ENCODE measurements at regions not wholly inside any gene's neighbourhood (a gene's known extent, or its start where the extent isn't known, plus 50 kb on each side); places are given as distances from the start of the nearest gene placed in this dataset.

DNA sequence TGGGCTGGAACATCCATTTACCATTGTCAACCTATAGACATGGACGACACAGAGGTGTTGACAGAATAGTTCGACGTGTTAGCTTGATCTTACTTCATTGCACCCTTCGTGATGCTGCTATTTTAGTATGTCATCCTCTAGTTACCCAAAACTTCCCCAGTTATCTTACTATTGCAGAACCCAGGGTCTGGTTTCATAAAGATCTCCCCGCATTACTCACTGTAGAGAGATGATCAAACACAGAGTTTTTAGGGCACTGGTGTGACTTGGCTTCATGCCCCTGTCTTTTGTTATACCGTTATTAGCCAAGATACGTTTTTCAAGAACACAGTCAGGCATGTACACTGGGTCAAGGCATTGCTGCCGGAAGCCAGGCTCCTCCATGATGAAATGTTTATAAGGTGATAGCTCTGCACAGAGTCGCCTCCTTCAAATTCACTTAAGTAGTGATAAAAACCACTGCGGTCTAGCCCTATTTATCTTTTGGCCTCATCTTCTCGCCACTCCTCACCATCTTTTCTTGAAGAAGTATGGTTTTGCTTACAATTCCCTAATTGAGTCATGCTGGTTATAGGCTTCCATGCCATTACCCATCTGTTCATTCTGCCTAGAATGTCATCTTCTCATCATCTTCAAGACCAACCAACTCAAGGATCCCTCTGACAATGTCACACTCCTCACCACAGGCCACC, 1127.9 kb downstream of the VRK1 start:
- no peak for DNase-seq

DNA sequence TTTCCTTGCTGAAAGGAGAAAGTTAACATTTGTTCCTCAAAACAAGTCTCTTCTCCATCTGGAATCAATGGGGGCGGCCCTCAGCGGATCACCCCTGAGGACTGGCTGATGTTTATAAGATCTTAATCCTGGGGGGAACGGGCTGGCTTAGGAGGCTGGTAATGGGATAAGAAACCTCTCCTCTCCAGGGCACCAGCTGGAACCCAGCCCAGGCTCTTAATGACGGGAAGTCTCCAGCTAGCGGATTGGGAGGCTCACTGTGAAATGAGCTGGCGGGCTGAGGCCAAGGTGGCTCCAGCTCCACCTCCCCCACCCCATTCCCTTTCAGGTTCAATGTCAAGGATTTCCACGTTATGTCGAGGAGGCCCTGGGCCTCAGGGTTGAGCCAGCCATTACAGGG, 1133.0 kb downstream of the VRK1 start:
- DNase-seq = no peak

DNA sequence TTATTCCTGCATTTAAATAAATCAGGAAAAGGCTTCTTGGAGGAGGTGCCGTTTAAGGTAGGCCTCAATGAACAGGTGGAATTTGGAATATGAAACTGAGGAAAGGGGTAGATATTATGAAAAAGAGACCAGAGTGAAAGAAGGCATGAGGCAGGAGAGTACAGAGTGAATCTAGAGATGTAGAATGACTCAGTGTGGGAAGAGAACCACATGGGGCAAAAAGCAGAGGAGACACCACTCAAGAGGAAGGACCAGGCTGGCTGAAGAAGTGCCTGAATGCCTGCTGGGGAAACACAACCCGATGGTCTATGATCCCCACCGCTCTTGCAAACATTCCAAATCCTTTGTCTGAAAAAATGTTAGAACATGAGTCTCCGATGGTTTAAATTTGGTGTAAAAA, 1134.1 kb downstream of the VRK1 start:
- DNase-seq = no peak

DNA sequence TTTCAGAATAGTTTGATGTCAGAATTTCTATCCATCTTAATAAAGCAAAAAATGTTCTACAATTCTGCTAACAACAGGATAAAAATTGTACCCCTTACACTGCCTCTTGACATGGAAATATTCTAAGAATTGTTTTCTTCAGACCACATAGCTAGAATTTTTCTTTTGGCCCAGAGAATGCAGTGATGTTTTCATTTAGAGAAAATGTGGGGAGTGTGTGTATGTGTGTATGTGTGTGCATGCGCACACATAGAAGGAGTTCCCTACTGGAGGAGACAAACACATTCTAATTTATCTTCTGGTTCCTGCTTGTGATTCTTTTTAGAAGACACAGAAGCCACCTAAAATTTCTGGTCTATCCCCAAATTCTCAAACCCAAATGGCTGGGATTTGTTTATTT, 1145.7 kb downstream of the VRK1 start:
- no peak for DNase-seq

DNA sequence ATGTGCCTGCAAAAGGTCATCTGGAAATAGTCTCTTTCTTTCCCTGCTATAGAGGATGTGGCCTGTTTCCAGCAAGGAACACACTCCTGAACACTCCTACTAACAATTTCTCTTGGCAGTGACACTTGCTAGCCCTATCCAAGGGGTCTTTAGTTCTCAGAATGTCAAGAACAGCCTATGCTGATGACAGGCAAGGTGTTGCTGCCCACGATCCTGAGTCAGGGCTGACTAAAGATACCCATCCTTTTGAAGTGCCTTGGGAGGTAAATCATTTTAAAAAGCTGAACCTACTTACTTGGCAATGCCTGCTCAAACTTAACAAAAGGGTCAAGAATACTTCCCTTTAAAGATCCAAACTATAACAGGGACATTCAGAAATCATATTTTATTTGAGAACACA, 1146.4 kb downstream of the VRK1 start:
- DNase-seq = no peak

DNA sequence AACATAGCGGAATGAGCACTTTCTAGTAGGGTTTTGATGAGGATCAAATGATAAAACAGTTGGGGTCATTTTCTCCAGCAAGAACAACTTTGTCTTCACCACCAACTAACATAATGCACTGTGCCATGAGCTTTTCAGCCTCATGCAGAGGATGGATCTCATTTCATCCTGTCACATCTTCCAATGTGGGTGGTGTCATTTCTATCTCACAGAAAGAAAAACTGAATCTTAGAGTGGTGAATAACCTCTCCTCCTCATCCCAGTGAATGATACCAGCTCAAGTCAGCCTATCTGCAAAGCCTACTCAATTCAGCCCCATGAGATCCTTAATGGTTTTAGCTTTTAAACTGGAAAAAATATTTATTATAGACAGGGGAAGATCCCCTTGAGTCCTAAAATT, 1147.2 kb downstream of the VRK1 start:
- no peak for DNase-seq

DNA sequence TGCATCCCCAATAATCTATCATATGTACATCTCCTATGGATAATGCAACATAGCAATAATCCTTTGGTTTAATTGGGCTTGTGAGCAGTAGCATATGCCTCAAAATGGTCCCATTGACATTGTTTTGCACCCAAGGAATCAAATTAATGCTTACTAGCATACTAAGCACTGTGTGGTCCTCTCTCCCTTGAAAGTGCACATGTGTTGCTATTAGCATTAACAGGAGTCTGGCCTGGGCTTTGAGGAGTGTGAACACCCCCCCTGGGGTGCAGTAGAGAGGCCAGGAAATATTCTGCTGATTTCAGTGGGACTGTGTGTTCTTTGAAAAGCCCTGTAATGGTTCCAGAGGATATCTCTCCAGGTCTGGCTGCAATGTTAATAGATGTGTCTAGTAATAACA, 1148.4 kb downstream of the VRK1 start:
- no peak for DNase-seq

DNA sequence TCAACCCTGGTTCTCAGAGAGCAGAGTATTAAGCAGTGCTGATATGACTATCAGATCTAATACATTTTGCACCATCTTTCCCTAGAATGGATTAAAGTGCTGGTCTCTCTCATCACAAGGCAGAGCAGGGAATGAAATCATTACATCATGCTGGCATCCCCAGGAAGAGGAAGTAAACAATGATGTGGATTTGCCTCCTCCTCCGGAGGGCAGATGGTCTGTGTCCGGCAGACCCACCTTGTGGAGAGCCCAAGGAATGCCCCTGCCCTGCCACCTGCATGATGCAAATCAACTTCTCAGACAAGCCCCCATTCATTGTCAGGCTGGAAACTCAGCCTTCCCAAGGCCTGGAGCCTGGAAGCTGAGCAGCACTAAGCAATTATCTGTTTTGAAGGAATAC, 1149.1 kb downstream of the VRK1 start:
- no peak for DNase-seq

DNA sequence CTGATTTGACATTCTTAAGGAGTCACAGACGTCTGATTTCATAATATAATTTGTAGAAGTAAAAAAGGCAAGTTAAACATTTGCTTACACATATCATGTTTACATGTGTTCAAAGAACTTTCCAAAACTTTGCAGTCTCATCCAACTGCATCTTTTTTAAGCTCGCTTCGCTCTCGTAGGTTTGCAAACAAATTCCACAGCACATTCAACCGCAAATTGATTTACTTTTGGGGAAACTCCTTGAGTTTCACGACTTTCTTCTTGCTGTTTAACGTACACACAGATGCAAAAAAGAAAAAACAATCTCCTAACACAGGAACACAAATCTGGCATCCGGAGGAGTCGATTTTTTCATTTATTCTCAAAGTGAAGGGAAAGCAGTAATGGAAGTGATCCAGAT, 1149.5 kb downstream of the VRK1 start:
- no peak for DNase-seq

DNA sequence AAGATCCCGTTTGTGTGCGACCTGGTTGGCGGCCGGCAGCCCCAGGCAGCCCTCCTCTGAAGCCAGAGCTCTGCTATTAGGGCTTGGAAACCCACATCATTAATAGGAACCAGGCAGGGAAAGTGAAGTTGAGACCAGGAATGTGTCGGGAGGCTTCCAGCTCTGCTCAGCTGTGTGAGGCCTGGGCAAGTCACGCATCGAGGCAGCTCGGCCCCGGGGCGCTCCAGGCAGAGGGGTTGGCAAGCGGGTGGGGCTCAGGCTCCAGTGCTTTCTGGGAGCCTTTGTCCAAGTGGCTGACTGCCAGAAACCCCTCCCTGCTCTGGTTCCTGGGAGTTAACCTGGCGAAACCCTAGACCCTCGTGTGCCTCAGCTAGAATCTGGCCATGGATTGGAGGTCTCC, 1151.7 kb downstream of the VRK1 start:
- no peak for DNase-seq

DNA sequence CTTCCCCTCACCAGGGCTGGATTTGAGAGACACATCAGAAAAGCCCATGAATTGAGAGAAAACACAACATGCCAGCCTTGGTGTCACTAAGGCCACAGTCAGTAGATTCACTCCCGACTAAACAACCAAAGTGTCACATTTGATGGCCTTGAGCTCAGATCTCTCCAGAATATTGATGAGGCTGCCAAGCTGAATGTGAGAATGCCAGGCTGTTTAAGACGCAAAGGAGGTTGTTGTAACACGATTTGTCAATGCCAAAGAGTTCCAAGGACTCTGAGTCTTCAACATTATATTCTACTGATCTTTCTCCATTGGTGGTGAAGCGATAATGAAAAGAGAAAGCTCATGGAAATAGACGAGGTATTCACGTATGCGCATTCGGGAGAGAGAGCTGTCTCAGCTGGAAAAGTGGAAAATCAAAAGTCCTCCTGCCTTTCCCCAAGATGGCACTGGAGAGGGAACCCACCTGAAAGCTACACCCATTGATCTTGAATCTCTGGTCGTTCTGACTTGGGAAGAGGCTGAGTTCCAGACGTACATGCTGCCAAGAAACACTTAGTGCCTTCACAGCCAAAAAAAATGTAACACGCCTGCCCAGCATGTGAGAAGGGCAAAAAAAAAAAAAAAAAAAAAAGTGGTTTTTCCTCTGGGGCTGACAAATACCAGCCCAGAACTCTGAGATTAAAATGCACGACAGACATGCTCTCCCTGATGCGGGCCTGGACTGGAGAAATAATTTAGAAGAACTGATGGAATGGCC, 1159.6 kb downstream of the VRK1 start:
- no peak for DNase-seq

DNA sequence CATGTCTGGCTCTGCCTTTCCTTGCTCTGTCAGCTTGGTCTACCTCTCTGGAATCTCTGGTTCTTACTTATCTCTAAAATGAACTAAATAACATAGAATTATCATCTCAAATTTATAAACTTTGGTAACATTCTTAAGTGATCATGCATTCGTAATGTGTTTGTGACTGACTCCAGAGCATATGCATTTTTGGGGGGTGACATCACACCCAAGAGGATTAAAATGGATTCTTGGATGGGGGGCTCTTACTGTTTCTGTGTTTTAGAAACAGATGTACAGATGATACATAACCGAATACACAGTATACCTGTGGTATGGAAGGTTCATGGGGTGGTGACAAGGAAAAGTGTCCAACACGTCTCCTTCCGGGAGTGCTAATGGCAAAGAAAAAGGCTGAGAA, 1162.1 kb downstream of the VRK1 start:
- no peak for DNase-seq

DNA sequence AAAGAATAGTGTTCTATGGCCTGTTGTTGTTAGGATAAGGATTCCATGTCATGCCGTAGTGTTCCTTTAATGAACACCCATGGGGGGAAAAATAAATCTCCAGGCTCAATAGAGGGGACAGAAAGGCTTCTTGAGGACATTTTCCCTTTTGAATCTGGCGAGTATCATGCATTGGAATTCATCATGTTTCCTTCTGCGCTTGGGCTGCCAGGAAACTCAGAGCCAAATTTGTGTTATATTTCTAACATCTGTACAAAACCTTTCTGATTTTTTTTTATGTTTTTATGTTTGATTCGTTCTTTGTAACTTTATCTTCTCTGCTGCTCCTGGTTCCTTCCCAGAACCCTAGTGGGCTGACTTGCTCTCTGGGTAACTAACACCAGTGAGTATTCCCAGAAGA, 1163.3 kb downstream of the VRK1 start:
- DNase-seq = no peak

DNA sequence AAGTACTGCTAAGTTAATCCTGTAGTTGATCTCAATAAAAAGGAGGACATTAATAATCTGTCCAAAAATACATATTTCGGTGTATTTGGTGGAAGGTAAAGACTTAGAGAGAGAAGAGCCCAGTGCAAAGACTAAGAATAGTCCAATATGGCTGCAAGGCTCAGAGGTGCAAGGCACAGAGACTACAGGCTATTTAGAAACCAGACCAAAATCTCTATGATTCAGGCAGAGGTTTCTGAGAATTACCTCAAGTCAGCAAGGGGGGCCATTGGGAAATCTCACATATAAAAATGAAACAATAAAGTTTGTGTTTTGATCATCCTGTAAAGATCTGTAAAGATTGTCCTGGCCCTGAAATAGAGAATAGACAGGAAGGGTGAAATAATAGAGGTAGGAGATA, 1173.0 kb downstream of the VRK1 start:
- DNase-seq = no peak

DNA sequence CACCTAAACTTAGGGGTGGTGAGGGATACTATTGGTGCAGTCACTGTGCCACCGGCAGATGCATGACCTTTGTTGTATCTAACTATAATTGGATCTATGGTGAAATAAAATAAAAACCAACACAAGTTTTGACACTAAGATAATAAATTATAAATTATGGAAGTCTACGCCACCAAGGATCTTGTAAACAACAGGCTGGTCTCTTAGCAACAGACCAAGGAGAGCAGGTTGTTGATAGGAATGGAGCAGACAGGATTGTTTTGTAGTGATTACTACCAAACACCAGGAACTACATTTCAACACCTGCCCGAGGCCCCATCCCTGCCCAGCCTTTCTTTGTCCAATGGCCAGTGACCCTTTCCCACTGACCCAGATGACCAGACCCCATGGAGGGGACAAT, 1178.0 kb downstream of the VRK1 start:
- DNase-seq = no peak

DNA sequence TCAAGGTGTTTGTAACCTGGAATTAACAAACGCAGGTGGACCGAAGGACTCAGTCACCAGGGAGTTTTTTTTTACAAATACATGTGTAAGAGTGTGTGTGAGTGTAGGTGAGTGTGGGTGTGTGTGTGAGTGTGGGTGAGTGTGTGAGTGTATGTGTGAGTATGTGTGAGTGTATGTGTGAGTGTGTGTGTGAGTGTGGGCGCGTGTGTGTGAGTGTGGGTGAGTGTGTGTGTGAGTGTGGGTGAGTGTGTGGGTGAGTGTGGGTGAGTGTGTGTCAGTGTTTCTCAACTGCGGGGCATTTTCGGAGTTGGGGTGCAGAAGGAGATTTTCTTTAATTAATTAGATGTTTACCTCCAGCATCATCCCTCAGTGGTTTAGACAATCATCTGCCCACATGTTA, 1178.8 kb downstream of the VRK1 start:
- no peak for DNase-seq

DNA sequence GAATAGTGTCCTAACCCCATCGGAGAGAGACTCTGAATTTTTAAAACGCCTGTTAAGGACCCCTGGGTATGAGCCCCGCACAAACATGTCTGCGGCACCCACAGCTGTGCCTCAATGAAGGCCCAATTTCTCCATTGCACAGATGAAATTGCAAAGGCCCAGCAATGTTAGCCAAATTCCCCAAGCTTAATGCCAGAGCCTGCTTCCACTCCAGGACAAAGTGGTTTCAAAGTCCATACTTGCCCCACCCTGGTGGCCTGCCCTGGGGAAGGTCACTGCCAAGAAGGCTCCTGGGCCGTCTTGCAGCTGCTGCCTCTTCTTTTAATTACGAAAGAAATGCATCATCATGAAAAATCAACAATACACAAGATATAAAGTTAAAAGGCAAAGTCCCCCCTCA, 1179.7 kb downstream of the VRK1 start:
- DNase-seq = no peak

DNA sequence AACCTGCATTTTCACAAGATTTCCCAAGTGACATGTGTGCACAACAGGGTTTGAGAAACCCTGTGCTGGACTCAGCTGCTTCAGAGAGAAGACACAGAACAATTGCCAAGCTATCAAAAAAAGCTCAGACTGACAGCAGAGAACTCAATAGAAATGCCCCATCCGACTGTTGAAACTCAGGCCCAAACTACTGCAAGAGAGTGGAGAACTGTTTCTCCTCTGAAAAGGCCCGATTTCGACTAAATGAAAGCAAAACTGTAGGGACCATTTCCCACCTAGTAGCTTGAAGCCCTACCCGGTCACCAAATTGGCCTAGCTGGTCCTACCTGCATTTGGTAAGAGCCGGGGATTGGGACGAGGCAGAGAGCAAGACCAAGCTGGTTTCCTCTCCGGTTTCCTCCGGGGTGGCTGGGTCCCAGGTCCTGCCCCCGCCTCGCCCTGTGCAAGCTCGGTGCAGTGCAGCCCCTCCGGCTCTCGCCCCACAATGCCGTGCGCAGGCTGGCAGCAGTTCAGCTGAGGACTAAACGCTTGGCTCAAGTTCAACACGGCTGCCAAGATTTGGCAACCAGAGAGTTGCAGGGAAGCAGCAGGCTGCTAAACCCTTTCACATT, 1180.6 kb downstream of the VRK1 start:
- DNase-seq = no peak

DNA sequence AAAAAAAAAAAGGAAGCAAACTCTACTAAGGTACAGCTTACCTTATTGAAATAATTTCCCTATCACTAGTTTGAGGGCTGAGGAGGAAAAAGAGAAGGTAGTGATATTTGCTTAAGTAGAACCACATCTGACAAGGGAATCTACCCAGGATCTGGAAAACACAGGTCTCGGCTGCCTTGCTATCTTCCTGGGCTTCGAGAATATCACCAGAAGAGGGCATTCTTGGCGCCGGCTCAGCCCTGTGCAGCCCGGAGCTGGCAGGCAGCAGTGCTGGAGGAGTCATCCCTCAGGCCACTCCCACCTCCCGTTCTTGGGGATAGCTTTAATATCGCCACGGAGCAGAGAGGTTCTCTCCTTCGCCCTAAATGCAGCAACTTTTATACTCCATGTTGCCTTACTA, 1181.2 kb downstream of the VRK1 start:
- DNase-seq = no peak

DNA sequence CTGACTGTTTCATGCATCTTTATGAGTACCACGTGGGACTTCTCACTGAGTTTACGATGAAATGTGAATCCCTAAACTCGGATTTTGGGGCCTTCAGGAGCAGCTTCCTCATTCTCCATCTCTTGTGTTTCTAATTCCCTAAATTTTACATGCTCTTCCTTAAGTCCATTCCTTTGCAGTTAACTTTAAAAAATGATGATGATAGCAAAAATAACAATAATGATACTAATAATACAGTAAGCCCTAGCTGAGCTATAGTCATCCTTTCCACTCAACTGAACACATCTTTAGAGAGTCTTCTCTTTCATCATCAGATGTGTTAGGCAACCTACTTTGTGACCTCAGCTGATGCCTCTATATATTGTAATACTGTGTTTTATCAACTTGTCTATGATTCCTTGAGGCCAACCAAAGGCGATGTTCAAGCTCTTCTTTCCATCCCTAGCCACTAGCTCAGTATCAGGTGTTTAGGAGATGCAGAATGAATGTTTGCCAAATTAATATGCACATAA, 1196.4 kb downstream of the VRK1 start:
- DNase-seq = no peak

DNA sequence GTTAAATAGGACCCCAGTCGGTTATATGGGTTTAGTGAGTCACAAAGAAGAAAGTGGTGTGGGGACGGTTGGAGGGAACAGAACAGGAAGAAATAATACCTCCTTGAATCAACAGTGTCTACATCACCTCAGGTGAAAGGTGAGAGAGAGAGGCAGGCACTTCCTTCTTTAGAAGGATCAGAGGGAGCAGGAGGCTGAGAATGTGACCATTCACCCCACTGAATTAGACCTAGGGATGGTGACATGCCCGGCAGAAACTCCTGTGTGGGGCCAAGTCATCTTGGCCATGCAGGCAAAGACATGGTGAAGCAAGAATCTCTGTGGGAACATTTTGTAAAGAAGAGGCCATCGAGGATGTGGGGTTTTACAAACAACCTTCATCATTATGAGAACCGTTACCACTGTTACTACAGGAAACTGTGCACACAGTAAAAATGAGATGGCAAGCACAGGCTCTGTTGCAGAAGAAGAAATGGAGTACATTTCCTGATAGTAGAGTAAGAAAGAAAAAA, 1196.9 kb downstream of the VRK1 start:
- no peak for DNase-seq

DNA sequence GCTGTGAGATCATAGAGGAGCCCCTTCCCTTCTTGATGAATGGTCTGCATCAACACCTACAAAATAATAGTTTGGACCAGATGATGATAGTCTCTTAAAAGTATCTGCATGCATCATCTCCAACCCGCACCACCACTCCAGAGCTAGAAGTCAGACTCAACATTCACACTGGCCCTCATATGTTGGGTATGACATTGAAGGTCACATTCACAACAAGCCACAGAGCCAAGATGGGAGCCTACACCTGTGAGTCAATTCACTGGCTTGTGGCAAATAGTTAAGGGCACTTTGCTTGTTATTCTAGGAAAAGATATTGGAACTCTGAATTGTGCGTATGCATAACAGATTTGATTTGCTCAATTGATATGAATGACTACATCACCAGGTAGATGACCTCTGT, 1197.9 kb downstream of the VRK1 start:
- no peak for DNase-seq

DNA sequence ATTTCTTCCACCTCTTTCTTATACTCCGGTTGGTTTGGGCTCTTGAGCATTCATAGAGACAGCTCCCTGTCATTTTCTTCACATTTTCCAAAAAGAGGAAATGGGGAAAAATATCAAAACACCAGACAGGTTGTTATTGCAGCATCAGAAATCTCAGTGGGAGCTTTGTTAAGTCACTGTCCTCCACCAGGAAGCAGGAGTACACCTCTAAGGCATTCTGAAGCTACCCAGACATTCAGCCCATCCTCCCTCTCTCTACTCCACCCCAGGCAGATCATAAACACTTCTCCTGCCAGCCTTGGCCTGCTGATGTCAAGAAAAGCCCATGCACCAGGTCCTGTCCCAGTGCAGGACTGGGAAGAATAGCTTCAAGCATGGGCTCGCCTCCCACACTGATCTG, 1198.3 kb downstream of the VRK1 start:
- no peak for DNase-seq

DNA sequence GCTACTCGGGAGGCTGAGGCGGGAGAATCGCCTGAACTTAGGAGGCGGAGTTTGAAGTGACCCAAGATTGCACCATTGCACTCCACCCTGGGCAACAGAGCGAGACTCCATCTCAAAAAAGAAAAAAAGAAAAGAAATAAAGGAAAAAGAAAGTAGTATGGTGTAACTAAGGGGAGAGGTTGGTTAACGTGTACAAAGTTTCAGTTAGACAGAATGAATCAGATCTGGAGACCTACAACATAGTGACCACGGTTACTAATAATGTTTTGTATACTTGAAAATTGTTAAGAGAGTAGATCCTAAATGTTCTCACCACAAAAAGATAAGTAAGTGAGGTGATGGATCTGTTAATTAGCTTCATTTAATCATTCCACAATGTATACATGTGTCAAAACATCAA, 1208.8 kb downstream of the VRK1 start:
- DNase-seq = no peak

Measured in GF-D8 (cell line).